Tibial nerve (tissue), 4 donors: ENCODE measurements at regions not wholly inside any gene's neighbourhood (a gene's known extent, or its start where the extent isn't known, plus 50 kb on each side); places are given as distances from the start of the nearest gene placed in this dataset.
A peak's percentile ranks its signal among the peaks of the same experiment; 100 is the strongest.

Source experiments
- DNase-seq, 2 donors: peaks; one replicate each; pipeline ENCODE4 v3.0.0-alpha.2; 2019; ENCODE audit warnings: low spot score in 2 of 2
- H3K27ac ChIP-seq, 4 donors: fragments of 200-600 bp; sonication (generic) in 3 of 4; one replicate each; pipeline ENCODE4 v1.5.1; 2017 to 2019; ENCODE audit warnings: mild to moderate bottlenecking in 1 of 4
- H3K27me3 ChIP-seq, 2 donors: fragments of 200-600 bp; sonication (generic) in 1 of 2; one replicate each; pipeline versions ENCODE4 v1.5.1 to v1.6.0; 2017 to 2019
- H3K36me3 ChIP-seq, 3 donors: fragments of 200-600 bp; sonication (generic); one replicate each; pipeline ENCODE4 v1.5.1; 2018 to 2019
- H3K4me1 ChIP-seq, 4 donors: fragments of 200-600 bp; sonication (generic) in 3 of 4; one replicate each; pipeline ENCODE4 v1.5.1; 2017 to 2019
- H3K4me3 ChIP-seq, 4 donors: fragments of 200-600 bp; sonication (generic) in 3 of 4; one replicate each; pipeline ENCODE4 v1.5.1; 2017 to 2019; ENCODE audit warnings: mild to moderate bottlenecking in 1 of 4, moderate library complexity in 1 of 4
- H3K9me3 ChIP-seq, 4 donors: fragments of 200-600 bp; sonication (generic) in 3 of 4; one replicate each; pipeline ENCODE4 v1.5.1; 2017 to 2019
- EP300 ChIP-seq, 2 donors: sonication (generic); formaldehyde crosslinking; IDR thresholded peaks; one replicate each; pipeline ENCODE4 v1.6.1; 2017; ENCODE audit warnings: antibody characterized with exemption in 2 of 2, mild to moderate bottlenecking in 1 of 2
- POLR2A ChIP-seq, 2 donors: fragments of 450-650 bp; IDR thresholded peaks; one replicate each; pipeline ENCODE4 v1.6.1; 2017; ENCODE audit warnings: antibody characterized with exemption in 2 of 2, mild to moderate bottlenecking in 2 of 2, moderate library complexity in 2 of 2
- WGBS, 2 donors: methylation state at CpG; one replicate each; pipeline ENCODE4 v1.1.5; 2018; 5-methylcytosine and 5-hydroxymethylcytosine counted together
- TF ChIP-seq, protein P1 (sequence below), 5 experiments: fragments of 200-600 bp in 3 of 5; fragments of 450-650 bp in 2 of 5; sonication (generic) in 3 of 5; IDR thresholded peaks; one replicate each; pipeline ENCODE4 v1.5.1; 2016 to 2019; ENCODE audit warnings: antibody characterized with exemption in 5 of 5, mild to moderate bottlenecking in 3 of 5, moderate library complexity in 2 of 5

DNA sequence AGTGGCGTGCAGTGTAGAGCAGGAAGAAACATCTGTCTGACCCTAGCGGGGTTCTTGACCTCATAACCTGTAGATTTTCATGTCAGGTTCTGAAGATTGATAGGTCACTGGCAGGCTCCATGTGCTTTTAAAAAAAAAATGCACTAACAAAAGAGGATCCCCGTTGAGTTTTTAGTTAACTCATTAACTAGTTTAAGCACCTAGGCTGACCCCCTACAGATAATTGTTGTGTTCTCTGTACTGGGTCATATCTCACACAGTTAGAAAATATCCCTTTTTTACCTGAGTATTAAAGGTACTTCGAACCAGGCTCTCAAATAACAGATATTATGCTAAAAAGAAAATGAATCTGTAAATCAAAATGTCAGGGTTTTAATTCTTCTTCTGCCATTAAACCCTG lies 676.6 kb downstream of the CDH11 start:
- Histone ChIP-seq H3K27me3 (no peaks in the 10 kb centered on the region), H3K4me3 (no peak overlapping the region), H3K27ac (no peak overlapping the region), H3K9me3 (no peaks in the 10 kb centered on the region), H3K4me1 (peaks cover 0 to 13% (median 0%) of the 10 kb centered on the region in 4 donors), H3K36me3 (no peaks in the 10 kb centered on the region)
- no peak for DNase-seq
- TF ChIP-seq, protein P1, sequence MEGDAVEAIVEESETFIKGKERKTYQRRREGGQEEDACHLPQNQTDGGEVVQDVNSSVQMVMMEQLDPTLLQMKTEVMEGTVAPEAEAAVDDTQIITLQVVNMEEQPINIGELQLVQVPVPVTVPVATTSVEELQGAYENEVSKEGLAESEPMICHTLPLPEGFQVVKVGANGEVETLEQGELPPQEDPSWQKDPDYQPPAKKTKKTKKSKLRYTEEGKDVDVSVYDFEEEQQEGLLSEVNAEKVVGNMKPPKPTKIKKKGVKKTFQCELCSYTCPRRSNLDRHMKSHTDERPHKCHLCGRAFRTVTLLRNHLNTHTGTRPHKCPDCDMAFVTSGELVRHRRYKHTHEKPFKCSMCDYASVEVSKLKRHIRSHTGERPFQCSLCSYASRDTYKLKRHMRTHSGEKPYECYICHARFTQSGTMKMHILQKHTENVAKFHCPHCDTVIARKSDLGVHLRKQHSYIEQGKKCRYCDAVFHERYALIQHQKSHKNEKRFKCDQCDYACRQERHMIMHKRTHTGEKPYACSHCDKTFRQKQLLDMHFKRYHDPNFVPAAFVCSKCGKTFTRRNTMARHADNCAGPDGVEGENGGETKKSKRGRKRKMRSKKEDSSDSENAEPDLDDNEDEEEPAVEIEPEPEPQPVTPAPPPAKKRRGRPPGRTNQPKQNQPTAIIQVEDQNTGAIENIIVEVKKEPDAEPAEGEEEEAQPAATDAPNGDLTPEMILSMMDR (IDR thresholded peaks at IDR 0.05), result no peak
- TF ChIP-seq EP300 (IDR thresholded peaks at IDR 0.05) (no peak), POLR2A (IDR thresholded peaks at IDR 0.05) (no peak)
- 56 to 57% methylated on average over 4 of the region's 4 CpGs for WGBS, 2 donors

DNA sequence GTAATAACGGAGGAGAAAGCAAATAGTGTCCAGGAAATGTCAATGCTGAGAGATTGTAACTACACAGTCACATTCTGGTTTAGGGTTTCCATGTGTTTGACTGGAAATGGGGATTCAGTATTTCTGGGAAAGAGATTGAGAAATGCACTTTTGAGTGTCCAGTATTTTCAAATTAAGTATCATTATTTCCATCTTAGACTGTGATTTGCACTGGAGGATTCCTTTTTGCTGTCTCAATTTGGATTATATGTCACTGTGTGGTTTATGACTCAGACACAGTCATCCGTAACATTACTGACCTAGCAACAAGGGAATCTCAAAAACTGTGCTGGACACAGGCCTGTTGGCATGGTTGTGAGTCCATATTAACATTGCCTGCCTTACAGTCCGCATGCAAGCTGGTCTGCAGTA lies 681.4 kb downstream of the CDH11 start:
- 43 to 44% methylated on average over 3 of the region's 3 CpGs for WGBS, 2 donors
- no peaks in the 10 kb centered on the region for H3K9me3 ChIP-seq
- TF ChIP-seq POLR2A (IDR thresholded peaks at IDR 0.05) (no peak), EP300 (IDR thresholded peaks at IDR 0.05) (peak in 1 of 2 donors; percentile 65)
- H3K4me1 ChIP-seq, result peaks cover 0 to 14% (median 1%) of the 10 kb centered on the region in 4 donors
- peak in 1 of 2 donors; percentile 17 for DNase-seq
- H3K4me3 ChIP-seq, result no peak overlapping the region
- peak overlapping the region in 2 of 4 donors; percentile 31 to 56 for H3K27ac ChIP-seq
- H3K36me3 ChIP-seq, result no peaks in the 10 kb centered on the region
- no peaks in the 10 kb centered on the region for H3K27me3 ChIP-seq

DNA sequence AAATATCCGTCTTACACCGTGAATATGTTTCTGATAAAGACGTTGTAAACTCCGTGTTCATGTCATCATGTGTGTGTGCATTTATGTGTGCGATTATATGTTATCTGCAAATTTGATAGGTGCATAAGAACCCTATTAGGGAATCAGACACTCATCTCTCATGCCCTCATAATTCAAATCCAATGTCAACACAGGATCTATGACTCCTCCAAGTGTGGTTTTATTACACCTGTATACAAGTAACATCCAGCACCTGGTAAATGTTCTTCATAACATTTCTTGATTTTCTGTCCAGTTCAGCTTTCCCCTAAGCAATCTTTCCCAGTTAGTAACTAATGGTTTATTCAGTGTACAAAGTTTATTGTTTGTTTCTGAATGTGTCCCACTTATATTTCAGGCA lies 681.9 kb downstream of the CDH11 start:
- TF ChIP-seq EP300 (IDR thresholded peaks at IDR 0.05), result no peak
- TF ChIP-seq POLR2A (IDR thresholded peaks at IDR 0.05), result no peak
- TF ChIP-seq, protein P1 (IDR thresholded peaks at IDR 0.05), result no peak
- WGBS, 2 donors, result 96 to 97% methylated on average over 5 of the region's 5 CpGs
- no peak overlapping the region for H3K4me3 ChIP-seq
- no peaks in the 10 kb centered on the region for H3K27me3 ChIP-seq
- H3K27ac ChIP-seq, result peak overlapping the region in 2 of 4 donors; percentile 31 to 56
- no peak for DNase-seq
- H3K36me3 ChIP-seq, result no peaks in the 10 kb centered on the region
- peaks cover 0 to 11% (median 1%) of the 10 kb centered on the region in 4 donors for H3K4me1 ChIP-seq
- H3K9me3 ChIP-seq, result no peaks in the 10 kb centered on the region

DNA sequence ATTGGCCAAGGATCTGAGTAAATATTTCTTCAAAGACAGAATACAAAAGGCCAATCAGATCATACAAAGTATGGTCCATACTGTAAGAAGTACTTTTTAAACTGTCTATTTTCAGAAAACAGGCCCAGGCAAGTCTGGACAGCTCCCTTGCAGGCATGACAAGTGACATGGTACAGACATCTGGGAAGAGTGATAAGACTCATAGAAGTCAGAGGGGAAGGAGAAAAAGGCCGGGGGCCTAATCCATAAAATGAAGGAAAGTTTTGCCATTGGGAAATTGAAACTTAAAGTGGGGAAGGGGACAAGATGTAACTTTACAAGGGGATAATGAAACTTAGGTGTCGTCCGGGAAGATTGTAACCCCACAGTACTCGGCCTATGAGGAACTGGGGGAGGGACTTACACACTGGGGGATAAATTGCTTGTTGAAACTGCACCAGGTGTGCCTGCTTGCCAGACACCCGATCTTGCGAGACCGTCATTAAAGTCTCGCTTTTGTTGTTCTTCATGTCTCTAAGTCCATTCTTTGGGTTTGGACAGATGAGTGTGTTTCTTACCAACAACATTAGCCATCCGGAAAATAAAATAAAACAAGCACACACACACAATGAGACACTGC lies 684.0 kb downstream of the CDH11 start:
- no peak overlapping the region for H3K27ac ChIP-seq
- DNase-seq, result no peak
- no peaks in the 10 kb centered on the region for H3K27me3 ChIP-seq
- H3K36me3 ChIP-seq, result no peaks in the 10 kb centered on the region
- peaks cover 0 to 11% (median 1%) of the 10 kb centered on the region in 4 donors for H3K4me1 ChIP-seq
- no peak overlapping the region for H3K4me3 ChIP-seq
- H3K9me3 ChIP-seq, result peaks cover 0 to 5% (median 2%) of the 10 kb centered on the region in 4 donors
- WGBS, 2 donors, result 71 to 74% methylated on average over 9 of the region's 9 CpGs
- no peak for TF ChIP-seq EP300 (IDR thresholded peaks at IDR 0.05)
- TF ChIP-seq POLR2A (IDR thresholded peaks at IDR 0.05), result no peak
- TF ChIP-seq, protein P1 (IDR thresholded peaks at IDR 0.05), result no peak

DNA sequence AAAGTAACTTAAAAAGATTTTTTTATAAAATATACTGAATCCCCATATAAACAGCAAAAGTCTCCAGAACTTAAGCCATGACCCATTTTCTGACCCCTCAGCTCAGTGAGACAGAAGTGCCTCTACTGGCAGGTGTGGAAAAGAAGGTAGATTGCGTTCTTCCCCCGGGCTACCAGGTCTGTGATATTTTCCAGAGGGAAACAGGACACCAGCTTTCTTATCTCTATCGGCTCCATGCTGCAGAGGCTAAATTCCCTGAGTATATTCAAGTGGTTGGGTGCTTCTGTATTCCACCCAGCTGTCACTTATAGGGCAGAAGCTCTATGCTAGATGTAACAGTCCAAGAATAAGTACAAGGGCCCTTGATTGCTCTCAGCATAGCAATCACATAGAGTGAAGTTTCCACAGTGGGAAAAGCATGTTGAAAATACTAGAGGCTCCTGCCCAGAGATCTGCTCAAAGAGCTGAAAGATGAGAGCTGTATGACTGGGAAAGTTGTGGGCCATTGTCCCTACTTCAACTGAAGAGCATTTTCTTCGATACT lies 687.3 kb downstream of the CDH11 start:
- Histone ChIP-seq H3K27me3 (no peaks in the 10 kb centered on the region), H3K4me1 (no peaks in the 10 kb centered on the region), H3K4me3 (no peak overlapping the region), H3K36me3 (no peaks in the 10 kb centered on the region), H3K9me3 (peaks cover 0 to 11% (median 2%) of the 10 kb centered on the region in 4 donors), H3K27ac (no peak overlapping the region)
- TF ChIP-seq, protein P1 (IDR thresholded peaks at IDR 0.05), result no peak
- TF ChIP-seq EP300 (IDR thresholded peaks at IDR 0.05) (no peak), POLR2A (IDR thresholded peaks at IDR 0.05) (no peak)
- no peak for DNase-seq
- 92 to 94% methylated on average over 4 of the region's 4 CpGs for WGBS, 2 donors
